Central memory CD8-positive, alpha-beta T cell (primary cell): ENCODE measurements at regions not wholly inside any gene's neighbourhood (a gene's known extent, or its start where the extent isn't known, plus 50 kb on each side); places are given as distances from the start of the nearest gene placed in this dataset.

Source experiments
- ATAC-seq: fragments of 150-1000 bp; cut with Tn5 transposase; replicated peaks from 2 replicates; pipeline ENCODE4 v1.10.0; 2022; ENCODE audit warnings: mild to moderate bottlenecking, moderate FRiP score, moderate number of reproducible peaks; ENCODE audit not compliant: poor library complexity, severe bottlenecking; ENCODE audit errors: extremely low read depth
- DNase-seq, 2 donors: peaks; one replicate each; pipeline ENCODE4 v3.0.0; 2021; ENCODE audit warnings: low spot score in 2 of 2
- H3K27ac Mint-ChIP-seq: one replicate; pipeline ENCODE4 v1.8.0; 2022; ENCODE audit warnings: low read depth, mild to moderate bottlenecking, moderate library complexity, mixed read lengths
- H3K27me3 Mint-ChIP-seq: one replicate; pipeline ENCODE4 v1.8.0; 2022; ENCODE audit warnings: mixed read lengths
- H3K36me3 Mint-ChIP-seq: one replicate; pipeline ENCODE4 v1.8.0; 2022; ENCODE audit warnings: mild to moderate bottlenecking, moderate library complexity, mixed read lengths; ENCODE audit not compliant: insufficient read depth
- H3K4me1 Mint-ChIP-seq: one replicate; pipeline ENCODE4 v1.8.0; 2022; ENCODE audit warnings: mixed read lengths
- H3K4me3 Mint-ChIP-seq: one replicate; pipeline ENCODE4 v1.8.0; 2022; ENCODE audit warnings: mild to moderate bottlenecking, moderate library complexity, mixed read lengths
- H3K9me3 Mint-ChIP-seq: one replicate; pipeline ENCODE4 v1.8.0; 2022; ENCODE audit warnings: mixed read lengths

DNA sequence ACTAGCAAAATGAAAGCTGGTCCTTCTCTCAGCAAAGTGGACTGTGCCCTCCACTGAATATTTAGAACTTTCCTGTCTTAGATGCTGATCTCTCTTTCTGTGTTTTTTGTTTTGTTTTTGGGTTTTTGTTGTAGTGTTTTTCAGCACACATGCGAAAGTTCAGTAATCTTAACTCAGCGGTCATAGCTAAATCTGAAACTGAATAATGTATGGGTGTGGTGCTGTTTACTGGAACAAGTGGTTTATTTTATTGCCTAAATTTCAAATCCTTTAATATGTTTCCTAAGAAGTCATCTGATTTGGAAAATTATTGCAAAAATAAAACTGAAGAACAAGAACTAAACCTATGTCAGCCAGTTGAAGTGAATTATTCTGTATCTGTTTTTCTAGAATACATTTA is 116.0 kb upstream of the LRIG3 start:
- DNase-seq (no peak), ATAC-seq (no peak)
- Mint-ChIP-seq H3K36me3 (no peaks in the 10 kb centered on the region), H3K4me3 (no peak overlapping the region), H3K27ac (no peak overlapping the region), H3K9me3 (peaks cover 36% of the 10 kb centered on the region), H3K27me3 (no peaks in the 10 kb centered on the region), H3K4me1 (no peaks in the 10 kb centered on the region)

DNA sequence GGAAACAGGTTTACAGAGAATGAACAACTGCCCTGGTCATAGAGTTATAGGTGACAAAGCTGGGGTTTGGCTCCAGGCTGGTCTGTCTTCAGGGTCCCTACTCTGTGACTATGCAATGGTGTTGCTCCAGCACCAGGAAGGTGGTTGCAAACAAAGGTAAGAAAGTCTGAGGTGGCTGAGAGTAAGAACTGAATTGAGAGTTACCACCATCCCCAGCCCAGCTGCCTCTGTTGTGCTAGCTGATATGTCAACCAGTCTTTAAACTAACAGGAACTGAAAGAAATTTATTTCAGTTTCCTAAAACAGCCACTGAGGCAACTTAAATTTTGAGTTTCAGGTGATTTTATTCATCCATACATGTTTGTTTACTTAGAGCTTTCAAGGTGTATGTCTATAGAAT is 111.0 kb upstream of the LRIG3 start:
- Mint-ChIP-seq H3K4me1 (no peaks in the 10 kb centered on the region), H3K27ac (no peak overlapping the region), H3K36me3 (no peaks in the 10 kb centered on the region), H3K4me3 (no peak overlapping the region), H3K9me3 (peaks cover 23% of the 10 kb centered on the region), H3K27me3 (no peaks in the 10 kb centered on the region)
- DNase-seq (no peak), ATAC-seq (no peak)

DNA sequence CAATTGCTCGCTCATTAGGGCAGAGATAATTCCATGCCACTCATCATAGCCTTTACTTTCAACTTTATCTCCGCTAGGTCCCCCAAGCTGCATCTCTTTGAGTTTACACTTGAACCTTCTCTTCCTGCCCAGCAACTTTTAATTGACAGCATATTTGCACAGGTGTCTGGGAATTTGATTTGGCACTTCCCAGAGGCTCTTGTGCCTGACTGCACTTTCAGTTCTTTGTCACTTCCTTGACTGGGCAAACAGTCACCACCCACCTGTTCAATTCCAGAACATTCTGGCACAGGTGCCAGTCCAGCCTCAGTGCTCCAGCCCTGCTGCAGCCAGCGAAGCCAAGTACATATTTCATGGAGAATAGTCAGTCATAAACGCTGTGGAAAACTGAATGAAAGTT is 110.1 kb upstream of the LRIG3 start:
- Mint-ChIP-seq H3K4me1 (no peaks in the 10 kb centered on the region), H3K4me3 (no peak overlapping the region), H3K27me3 (no peaks in the 10 kb centered on the region), H3K9me3 (peaks cover 17% of the 10 kb centered on the region), H3K36me3 (no peaks in the 10 kb centered on the region), H3K27ac (no peak overlapping the region)
- DNase-seq, result no peak
- ATAC-seq, result no peak

DNA sequence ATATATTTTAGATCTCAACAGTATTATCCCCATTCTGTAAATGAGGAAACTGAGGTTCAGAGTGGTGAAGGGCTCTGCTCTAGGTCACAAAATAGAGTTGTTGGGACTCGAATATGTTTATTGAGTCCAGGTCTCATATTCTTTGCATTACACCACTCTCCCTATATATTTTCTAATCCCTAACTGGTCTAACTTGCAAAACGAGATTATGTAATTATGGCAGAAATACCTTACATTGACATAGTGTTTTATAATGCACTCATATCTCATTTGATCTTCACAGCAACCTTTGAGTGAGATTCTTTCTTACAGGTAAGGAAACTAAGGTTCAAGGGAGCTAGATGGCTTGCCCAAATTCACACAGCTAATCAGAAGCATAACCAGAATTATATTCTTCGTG is 106.9 kb upstream of the LRIG3 start:
- peaks cover 20% of the 10 kb centered on the region for H3K9me3 Mint-ChIP-seq
- H3K4me3 Mint-ChIP-seq, result no peak overlapping the region
- no peaks in the 10 kb centered on the region for H3K27me3 Mint-ChIP-seq
- no peak for ATAC-seq
- H3K36me3 Mint-ChIP-seq, result no peaks in the 10 kb centered on the region
- no peaks in the 10 kb centered on the region for H3K4me1 Mint-ChIP-seq
- DNase-seq, result no peak
- no peak overlapping the region for H3K27ac Mint-ChIP-seq

GRCh38 chr12:59023861-59024424 is 103.6 kb upstream of the LRIG3 start:
- DNase-seq (no peak), ATAC-seq (no peak)
- no peak overlapping the region for H3K4me3 Mint-ChIP-seq
- H3K4me1 Mint-ChIP-seq, result no peaks in the 10 kb centered on the region
- H3K9me3 Mint-ChIP-seq, result peaks cover 29% of the 10 kb centered on the region
- no peaks in the 10 kb centered on the region for H3K36me3 Mint-ChIP-seq
- H3K27me3 Mint-ChIP-seq, result no peaks in the 10 kb centered on the region
- no peak overlapping the region for H3K27ac Mint-ChIP-seq

- no peaks in the 10 kb centered on the region for H3K27me3 Mint-ChIP-seq
- H3K4me1 Mint-ChIP-seq, result no peaks in the 10 kb centered on the region
- no peak for ATAC-seq
- H3K36me3 Mint-ChIP-seq, result no peaks in the 10 kb centered on the region
- H3K9me3 Mint-ChIP-seq, result peaks cover 38% of the 10 kb centered on the region
- DNase-seq, result no peak
- H3K4me3 Mint-ChIP-seq, result no peak overlapping the region
- H3K27ac Mint-ChIP-seq, result no peak overlapping the region
These were observed 100.0 kb upstream of the LRIG3 start for GRCh38 chr12:59020073-59020946.

- ATAC-seq, result no peak
These were observed 94.6 kb upstream of the LRIG3 start for GRCh38 chr12:59014885-59015284.

GRCh38 chr12:59010941-59011340 is 90.6 kb upstream of the LRIG3 start:
- H3K9me3 Mint-ChIP-seq, result peaks cover 26% of the 10 kb centered on the region
- H3K36me3 Mint-ChIP-seq, result no peaks in the 10 kb centered on the region
- no peak overlapping the region for H3K27ac Mint-ChIP-seq
- H3K27me3 Mint-ChIP-seq, result no peaks in the 10 kb centered on the region
- H3K4me1 Mint-ChIP-seq, result no peaks in the 10 kb centered on the region
- ATAC-seq, result no peak
- no peak for DNase-seq
- H3K4me3 Mint-ChIP-seq, result no peak overlapping the region

More at GRCh38 chr12:59014885-59015284, 94.6 kb upstream of the LRIG3 start:
- no peaks in the 10 kb centered on the region for H3K36me3 Mint-ChIP-seq
- no peaks in the 10 kb centered on the region for H3K4me1 Mint-ChIP-seq
- H3K27ac Mint-ChIP-seq, result no peak overlapping the region
- no peak overlapping the region for H3K4me3 Mint-ChIP-seq
- peaks cover 21% of the 10 kb centered on the region for H3K9me3 Mint-ChIP-seq
- no peaks in the 10 kb centered on the region for H3K27me3 Mint-ChIP-seq
- DNase-seq, result no peak

- ATAC-seq (no peak), DNase-seq (no peak)
- H3K9me3 Mint-ChIP-seq, result peaks cover 26% of the 10 kb centered on the region
- no peak overlapping the region for H3K4me3 Mint-ChIP-seq
- no peaks in the 10 kb centered on the region for H3K4me1 Mint-ChIP-seq
- no peaks in the 10 kb centered on the region for H3K27me3 Mint-ChIP-seq
- H3K36me3 Mint-ChIP-seq, result no peaks in the 10 kb centered on the region
- H3K27ac Mint-ChIP-seq, result no peak overlapping the region
These were observed 89.8 kb upstream of the LRIG3 start for GRCh38 chr12:59010118-59010517.

GRCh38 chr12:59007620-59008019 is 87.3 kb upstream of the LRIG3 start:
- no peaks in the 10 kb centered on the region for H3K4me1 Mint-ChIP-seq
- no peak for DNase-seq
- no peaks in the 10 kb centered on the region for H3K27me3 Mint-ChIP-seq
- no peak overlapping the region for H3K4me3 Mint-ChIP-seq
- H3K9me3 Mint-ChIP-seq, result peaks cover 21% of the 10 kb centered on the region
- H3K27ac Mint-ChIP-seq, result no peak overlapping the region
- no peaks in the 10 kb centered on the region for H3K36me3 Mint-ChIP-seq
- ATAC-seq, result no peak

DNA sequence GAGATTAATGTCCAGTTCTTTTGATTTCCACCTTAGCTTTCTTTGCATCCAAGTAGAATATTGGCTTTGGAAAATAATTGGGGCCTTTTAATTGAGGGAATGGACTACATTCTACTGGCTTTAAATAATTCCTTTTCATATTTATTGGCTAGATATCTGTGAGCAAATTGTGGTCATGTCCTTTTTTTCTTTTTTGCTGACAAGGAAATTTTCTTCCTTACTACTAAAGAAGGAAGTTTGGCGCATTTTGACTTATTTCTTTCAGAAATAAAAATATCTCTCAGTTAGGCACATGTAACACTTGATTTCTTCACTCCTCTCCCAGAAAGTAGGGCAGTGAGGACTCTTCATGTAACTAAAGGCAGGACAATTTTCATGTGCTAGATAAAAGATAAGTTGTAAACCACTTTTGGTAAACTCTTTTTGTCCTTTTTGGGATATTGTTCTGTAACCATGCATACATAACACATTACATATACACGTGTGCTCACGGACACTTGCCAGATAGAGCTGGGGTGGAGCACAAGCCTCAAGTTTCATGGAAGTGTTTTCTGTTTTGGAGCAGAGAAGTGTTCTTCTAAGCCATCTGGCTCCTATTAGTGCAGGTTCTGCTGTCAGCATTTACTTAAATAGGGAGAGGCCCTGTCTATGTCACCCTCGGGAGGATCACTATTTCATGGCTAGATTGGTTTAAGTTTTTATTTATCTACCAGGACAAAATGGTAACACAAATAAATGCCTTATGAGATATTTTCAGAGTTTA is 85.1 kb upstream of the LRIG3 start:
- Mint-ChIP-seq H3K27ac (no peak overlapping the region), H3K9me3 (peaks cover 17% of the 10 kb centered on the region), H3K4me3 (no peak overlapping the region), H3K4me1 (no peaks in the 10 kb centered on the region), H3K36me3 (no peaks in the 10 kb centered on the region), H3K27me3 (no peaks in the 10 kb centered on the region)
- no peak for ATAC-seq
- DNase-seq, result no peak

- Mint-ChIP-seq H3K36me3 (no peaks in the 10 kb centered on the region), H3K9me3 (peaks cover 14% of the 10 kb centered on the region), H3K27ac (no peak overlapping the region), H3K27me3 (no peaks in the 10 kb centered on the region), H3K4me1 (no peaks in the 10 kb centered on the region), H3K4me3 (no peak overlapping the region)
- ATAC-seq (no peak), DNase-seq (no peak)
These were observed 84.2 kb upstream of the LRIG3 start for GRCh38 chr12:59004456-59004855.
